ENCODE measurements at regions not wholly inside any gene's neighbourhood (a gene's known extent, or its start where the extent isn't known, plus 50 kb on each side); places are given as distances from the start of the nearest gene placed in this dataset.

- no peak for TF ChIP-seq CUX1 (IDR thresholded peaks at IDR 0.05; ENCODE audit: insufficient replicate concordance, low read depth, low read length)
- no peak for TF ChIP-seq ELK1 (IDR thresholded peaks at IDR 0.05; ENCODE audit: low read depth, low read length)
- no peak for TF ChIP-seq RB1 (IDR thresholded peaks at IDR 0.05; ENCODE audit: borderline replicate concordance)
- no peak for TF ChIP-seq FOXK2 (IDR thresholded peaks at IDR 0.05)
These were observed 341.8 kb downstream of the ANKRD30A start (continued) for GRCh38 chr10:37467246-37467645.

DNA sequence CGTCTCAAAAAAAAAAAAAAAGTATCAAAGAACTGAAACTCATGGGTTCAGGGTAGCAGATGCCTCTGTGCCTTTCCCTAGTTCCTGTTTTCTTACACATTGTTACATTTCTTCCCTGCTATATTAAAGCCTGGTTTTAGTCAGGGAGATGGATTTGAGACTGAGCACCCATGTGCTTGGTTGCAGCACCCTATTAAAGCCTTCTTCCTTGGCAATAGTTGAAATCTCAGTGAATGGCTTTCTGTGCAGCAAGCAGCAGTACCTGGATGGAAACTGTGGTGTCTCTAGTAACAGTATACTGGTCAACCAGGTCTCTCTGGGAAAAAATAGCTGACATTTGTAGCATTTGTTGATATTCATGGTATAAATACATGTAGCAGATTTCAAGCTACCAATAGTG, 331.1 kb downstream of the ANKRD30A start:
- Histone ChIP-seq H4K20me1 (ENCODE audit: control insufficient read depth, insufficient read depth) (no peaks in the 10 kb centered on the region), H3K36me3 (ENCODE audit: control insufficient read depth in 2 of 2, insufficient read depth in 2 of 2, low read length in 1 of 2) (no peaks in the 10 kb centered on the region), H3K4me2 (ENCODE audit: control insufficient read depth, insufficient read depth) (no peak overlapping the region), H3K79me2 (ENCODE audit: control insufficient read depth, insufficient read depth, low read length) (no peaks in the 10 kb centered on the region), H3K27ac (ENCODE audit: control insufficient read depth, insufficient read depth) (no peak overlapping the region), H3K4me1 (ENCODE audit: control insufficient read depth, insufficient read depth, low read length) (no peaks in the 10 kb centered on the region), H2AFZ (ENCODE audit: control insufficient read depth, low read depth, low read length) (no peak overlapping the region), H3K27me3 (replicated peaks in 1 of 2; ENCODE audit: control insufficient read depth in 2 of 2, insufficient read depth in 2 of 2, low read length in 1 of 2) (no peaks in the 10 kb centered on the region), H3K9me3 (replicated peaks; ENCODE audit: control insufficient read depth, insufficient read depth, low read length) (no peaks in the 10 kb centered on the region; the same call in 2 of the 3 replicates), H3K9ac (ENCODE audit: control insufficient read depth, insufficient read depth, low read length) (no peak overlapping the region), H3K4me3 (no peak overlapping the region)
- intact Hi-C loops (cut with micrococcal nuclease; ENCODE audit: unreplicated experiment): no loop called here
- FAIRE-seq (no peak), DNase-seq (ENCODE audit: low read depth, low spot score) (no peak), ATAC-seq (no peak)
- ChIA-PET SMC1A (ENCODE audit: uncharacterized antibody, unreplicated experiment) (no interaction called here), POLR2A (no interaction called here), RAD21 (ENCODE audit: unreplicated experiment) (no interaction called here), CTCF (no interaction called here)
- in situ Hi-C loops (cut with MboI): no loop called here
- no TSS peak for BruUV-seq (replicated peaks)
- WGBS (ENCODE audit: insufficient coverage, insufficient replicate concordance, low lambda C conversion rate, missing lambda C conversion rate): 45% methylated on average over 1 of the region's 1 CpG
- TF ChIP-seq TCF7 (IDR thresholded peaks at IDR 0.05; ENCODE audit: borderline replicate concordance) (no peak), ZBTB4 (CRISPR knock-in tag; IDR thresholded peaks at IDR 0.05) (no peak), SMAD5 (IDR thresholded peaks at IDR 0.05; ENCODE audit: low read depth) (no peak), CEBPB (IDR thresholded peaks at IDR 0.05; ENCODE audit: borderline replicate concordance in 1 of 2, low read depth in 2 of 2, low read length in 2 of 2) (no peak), HDGF (IDR thresholded peaks at IDR 0.05) (no peak), WRNIP1 (IDR thresholded peaks at IDR 0.05; ENCODE audit: borderline replicate concordance, low read depth, low read length) (no peak), ATF7 (IDR thresholded peaks at IDR 0.05; ENCODE audit: low read depth) (no peak), TARDBP (IDR thresholded peaks at IDR 0.05; ENCODE audit: borderline replicate concordance) (no peak), ZNF207 (IDR thresholded peaks at IDR 0.05; ENCODE audit: borderline replicate concordance) (no peak), PBX3 (IDR thresholded peaks at IDR 0.05; ENCODE audit: insufficient replicate concordance, low read depth, low read length) (no peak)

Measured in GM12878 (cell line).